Activated CD4-positive, alpha-beta T cell treated with anti-CD3 and anti-CD28 coated beads, Interleukin-2, Interleukin-4, amounts not matched to agents 100 ng/mL and 50 ng/mL, durations not matched to agents 16 hours and 8 hours (primary cell): ENCODE measurements at regions not wholly inside any gene's neighbourhood (a gene's known extent, or its start where the extent isn't known, plus 50 kb on each side); places are given as distances from the start of the nearest gene placed in this dataset.

Experiments
- DNase-seq: peaks from one replicate; pipeline ENCODE4 v3.0.0-alpha.2; 2020; ENCODE audit warnings: low spot score

GRCh38 chr3:81967393-81967792 lies 205.9 kb upstream of the GBE1 start:
- DNase-seq, result no peak

- DNase-seq, result no peak
These were observed 204.3 kb upstream of the GBE1 start for GRCh38 chr3:81965696-81966095.

GRCh38 chr3:81962396-81962795 lies 201.0 kb upstream of the GBE1 start:
- DNase-seq, result no peak

- no peak for DNase-seq
These were observed 197.7 kb upstream of the GBE1 start for GRCh38 chr3:81958972-81959640.

GRCh38 chr3:81955878-81956277 lies 194.4 kb upstream of the GBE1 start:
- DNase-seq, result no peak

- DNase-seq, result no peak
These were observed 191.7 kb upstream of the GBE1 start for GRCh38 chr3:81953111-81953510.

- DNase-seq, result no peak
These were observed 190.7 kb upstream of the GBE1 start for GRCh38 chr3:81952141-81952540.

GRCh38 chr3:81951636-81952035 lies 190.2 kb upstream of the GBE1 start:
- no peak for DNase-seq

- DNase-seq, result no peak
These were observed 189.7 kb upstream of the GBE1 start for GRCh38 chr3:81951106-81951505.

GRCh38 chr3:81947359-81947758 lies 185.9 kb upstream of the GBE1 start:
- DNase-seq, result no peak

- no peak for DNase-seq
These were observed 177.2 kb upstream of the GBE1 start for GRCh38 chr3:81938681-81939080.

- DNase-seq, result no peak
These were observed 175.4 kb upstream of the GBE1 start for GRCh38 chr3:81936817-81937216.

- no peak for DNase-seq
These were observed 171.2 kb upstream of the GBE1 start for GRCh38 chr3:81932681-81933080.

GRCh38 chr3:81931265-81932251 lies 170.1 kb upstream of the GBE1 start:
- DNase-seq, result no peak

GRCh38 chr3:81929697-81930096 lies 168.3 kb upstream of the GBE1 start:
- DNase-seq, result no peak

GRCh38 chr3:81927811-81928210 lies 166.4 kb upstream of the GBE1 start:
- DNase-seq, result no peak

- no peak for DNase-seq
These were observed 163.9 kb upstream of the GBE1 start for GRCh38 chr3:81925385-81925784.

- no peak for DNase-seq
These were observed 161.6 kb upstream of the GBE1 start for GRCh38 chr3:81923038-81923437.

GRCh38 chr3:81922404-81922803 lies 161.0 kb upstream of the GBE1 start:
- DNase-seq, result no peak

GRCh38 chr3:81920816-81921215 lies 159.4 kb upstream of the GBE1 start:
- no peak for DNase-seq

- DNase-seq, result no peak
These were observed 155.4 kb upstream of the GBE1 start for GRCh38 chr3:81916890-81917289.

GRCh38 chr3:81913886-81914663 lies 152.6 kb upstream of the GBE1 start:
- no peak for DNase-seq

- no peak for DNase-seq
These were observed 149.8 kb upstream of the GBE1 start for GRCh38 chr3:81911221-81911620.
